Heart left ventricle (tissue), 16 donors: ENCODE measurements at regions not wholly inside any gene's neighbourhood (a gene's known extent, or its start where the extent isn't known, plus 50 kb on each side); places are given as distances from the start of the nearest gene placed in this dataset.

Experiments
- ATAC-seq, 4 donors: fragments of 200-7000 bp; cut with Tn5 transposase; one replicate each; pipeline ENCODE4 v1.9.1; 2020 to 2022; ENCODE audit warnings: moderate library complexity in 4 of 4, mild to moderate bottlenecking in 3 of 4, moderate number of reproducible peaks in 1 of 4
- DNase-seq, 5 donors: peaks; one replicate each; pipeline ENCODE4 v3.0.0-alpha.2; 2020
- H3K27ac ChIP-seq, 12 donors: fragments of 200-600 bp; sonication (generic) in 4 of 12; one replicate each; pipeline versions ENCODE4 v1.5.0 to v1.8.0; 2016 to 2022; ENCODE audit warnings: mild to moderate bottlenecking in 2 of 12
- H3K27me3 ChIP-seq, 9 donors: fragments of 200-600 bp; sonication (generic) in 2 of 9; one replicate each; pipeline versions ENCODE4 v1.5.1 to v1.8.0; 2016 to 2022; ENCODE audit warnings: mild to moderate bottlenecking in 3 of 9
- H3K36me3 ChIP-seq, 9 donors: fragments of 200-600 bp; sonication (generic) in 2 of 9; one replicate each; pipeline versions ENCODE4 v1.5.0 to v1.8.0; 2018 to 2022; ENCODE audit warnings: mild to moderate bottlenecking in 2 of 9
- H3K4me1 ChIP-seq, 12 donors: fragments of 200-600 bp; sonication (generic) in 4 of 12; one replicate each; pipeline versions ENCODE4 v1.5.0 to v1.8.0; 2016 to 2022; ENCODE audit warnings: mild to moderate bottlenecking in 3 of 12
- H3K4me3 ChIP-seq, 12 donors: fragments of 200-600 bp; sonication (generic) in 4 of 12; one replicate each; pipeline versions ENCODE4 v1.5.0 to v1.8.0; 2017 to 2022; ENCODE audit warnings: mild to moderate bottlenecking in 9 of 12, moderate library complexity in 4 of 12
- H3K9me3 ChIP-seq, 12 donors: fragments of 200-600 bp; sonication (generic) in 4 of 12; one replicate each; pipeline versions ENCODE4 v1.5.0 to v1.8.0; 2016 to 2022; ENCODE audit warnings: mild to moderate bottlenecking in 1 of 12
- CTCF ChIP-seq, 12 donors: fragments of 200-600 bp; sonication (generic) in 4 of 12; IDR thresholded peaks; one replicate each; pipeline versions ENCODE4 v1.5.0 to v1.8.0; 2018 to 2022; ENCODE audit warnings: antibody characterized with exemption in 12 of 12, mild to moderate bottlenecking in 5 of 12
- POLR2A ChIP-seq, 2 donors: fragments of 450-650 bp; IDR thresholded peaks; one replicate each; pipeline ENCODE4 v1.6.1; 2017; ENCODE audit warnings: antibody characterized with exemption in 2 of 2, mild to moderate bottlenecking in 2 of 2, moderate library complexity in 2 of 2
- WGBS, 4 donors: extraction: QIAGEN DNeasy Blood & Tissue Kit in 2 of 4; methylation state at CpG; one replicate each; pipeline versions ENCODE4 v1.1.5 to v1.1.7; 2013 to 2018; 5-methylcytosine and 5-hydroxymethylcytosine counted together
- intact Hi-C, 10 donors: fragments of 100-400 bp; cut with DNase I; formaldehyde crosslinking; loops; one replicate each; pipeline versions ENCODE4 v1.11.1 to v1.14.2; 2022
- donor health status: ischemic (EF 13 %, LVEDD 7.1; RV severe dilation, severe dysfunction).
- donor health status: healthy with polysubstance abuse.
- donor health status: DM: no; HTN: yes; CAD: no.
- donor health status: DM: no; HTN: no; CAD: no.
- donor health status: ischemic (EF 25% LVEDD 6.9; RV normal size, moderate dysfunction).
- donor health status: ischemic (EF 25% LVEDD 5.7; RV mildly dilated, moderate dysfunction).
- donor health status: healthy.
- donor health status: DM: yes; HTN: yes; CAD: no.
- donor health status: ischemic (EF 35%, LVEDD 5.7; RV mildly dilated, moderate dysfunction).
- donor health status: nonischemic (EF 11% LVEDD 7.7; RV severe dilation, severe dysfunction).
- donor health status: DM: yes; HTN: yes; CAD: no.
- donor health status: PGD.
- donor health status: ischemic (EF 29% LVEDD 5.4; RV normal size, mild dysfunction).
- donor health status: nonischemic (EF 23%, LVEDD 6.1; RV moderate dilation, normal function).

DNA sequence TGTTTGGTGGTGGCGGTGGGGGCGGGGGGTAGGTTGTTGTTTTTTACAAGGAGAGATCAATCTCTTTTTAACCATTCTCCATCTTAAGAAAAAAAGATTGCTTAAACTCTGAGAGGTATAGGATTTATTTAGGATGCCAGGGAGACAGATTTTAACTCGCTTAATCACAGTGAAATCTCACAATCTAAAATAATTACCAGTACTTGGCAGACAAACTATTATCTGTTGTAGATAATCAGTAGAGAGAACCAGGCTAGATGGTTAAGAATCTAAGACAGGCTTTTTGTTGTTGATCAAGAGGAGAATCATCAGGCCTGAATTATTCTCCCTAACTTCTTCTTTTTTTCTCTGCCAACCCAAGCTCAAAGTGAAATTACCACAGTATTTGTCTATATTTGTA, 470.2 kb upstream of the ADAMTS9 start:
- Histone ChIP-seq H3K9me3 (peaks cover 0 to 12% (median 3%) of the 10 kb centered on the region in 12 donors), H3K4me1 (no peaks in the 10 kb centered on the region), H3K27ac (no peak overlapping the region), H3K27me3 (no peaks in the 10 kb centered on the region), H3K36me3 (no peaks in the 10 kb centered on the region), H3K4me3 (no peak overlapping the region)
- WGBS, 4 donors = 92 to 95% (median 94%) methylated on average over 3 of the region's 3 CpGs
- ATAC-seq = no peak
- intact Hi-C loops = no loop called here
- TF ChIP-seq POLR2A (IDR thresholded peaks at IDR 0.05) = no peak
- no peak for TF ChIP-seq CTCF (IDR thresholded peaks at IDR 0.05)
- no peak for DNase-seq

GRCh38 chr3:65153850-65154512, 466.2 kb upstream of the ADAMTS9 start:
- WGBS, 4 donors = 77 to 84% (median 80%) methylated on average over 8 of the region's 8 CpGs
- intact Hi-C loops = no loop called here
- Histone ChIP-seq H3K27me3 (no peaks in the 10 kb centered on the region), H3K27ac (no peak overlapping the region), H3K4me1 (no peaks in the 10 kb centered on the region), H3K9me3 (no peaks in the 10 kb centered on the region), H3K4me3 (no peak overlapping the region), H3K36me3 (no peaks in the 10 kb centered on the region)
- DNase-seq (no peak), ATAC-seq (no peak)
- TF ChIP-seq CTCF (IDR thresholded peaks at IDR 0.05) = no peak
- TF ChIP-seq POLR2A (IDR thresholded peaks at IDR 0.05) = no peak

GRCh38 chr3:65151666-65152065, 463.9 kb upstream of the ADAMTS9 start:
- Histone ChIP-seq H3K4me1 (no peaks in the 10 kb centered on the region), H3K36me3 (no peaks in the 10 kb centered on the region), H3K27ac (no peak overlapping the region), H3K27me3 (no peaks in the 10 kb centered on the region), H3K9me3 (no peaks in the 10 kb centered on the region), H3K4me3 (no peak overlapping the region)
- TF ChIP-seq CTCF (IDR thresholded peaks at IDR 0.05) (no peak), POLR2A (IDR thresholded peaks at IDR 0.05) (no peak)
- ATAC-seq = no peak
- 84 to 95% (median 87%) methylated on average over 6 of the region's 6 CpGs for WGBS, 4 donors
- intact Hi-C loops = no loop called here
- no peak for DNase-seq

DNA sequence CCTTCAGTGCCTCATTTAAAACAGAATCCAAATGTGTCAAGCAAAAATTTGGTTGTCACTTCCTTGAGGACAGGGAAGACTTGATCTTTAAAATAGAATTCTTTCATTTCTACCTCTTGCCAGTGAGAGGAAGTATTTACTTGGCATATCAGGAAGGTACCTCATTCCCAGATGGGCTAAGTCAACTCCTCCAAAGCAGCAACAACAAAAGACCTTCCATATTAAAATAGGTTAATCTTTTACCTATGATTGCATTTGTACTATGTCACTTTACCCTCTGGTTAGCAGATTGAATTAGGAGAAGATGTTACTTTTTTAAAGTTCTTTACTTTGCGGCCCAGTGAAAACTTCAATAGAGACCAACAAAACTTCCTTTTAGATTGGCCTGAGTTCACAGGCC, 462.1 kb upstream of the ADAMTS9 start:
- TF ChIP-seq CTCF (IDR thresholded peaks at IDR 0.05) = no peak
- no peak for TF ChIP-seq POLR2A (IDR thresholded peaks at IDR 0.05)
- intact Hi-C loops = no loop called here
- DNase-seq (no peak), ATAC-seq (no peak)
- no peaks in the 10 kb centered on the region for H3K27me3 ChIP-seq
- no peak overlapping the region for H3K27ac ChIP-seq
- WGBS, 4 donors = 92 to 100% (median 99%) methylated on average over 1 of the region's 1 CpG
- no peaks in the 10 kb centered on the region for H3K4me1 ChIP-seq
- H3K9me3 ChIP-seq = no peaks in the 10 kb centered on the region
- no peaks in the 10 kb centered on the region for H3K36me3 ChIP-seq
- no peak overlapping the region for H3K4me3 ChIP-seq
